HCT116 (cell line): ENCODE measurements at regions not wholly inside any gene's neighbourhood (a gene's known extent, or its start where the extent isn't known, plus 50 kb on each side); places are given as distances from the start of the nearest gene placed in this dataset.

Experiments used
- ATAC-seq: fragments of 200-7000 bp; cut with Tn5 transposase; 2 replicates; pipeline ENCODE4 v1.9.1; 2020; ENCODE audit warnings: mild to moderate bottlenecking, moderate library complexity
- BruUV-seq: library from RNA; stranded (reverse); fragments of 400-500 nt; replicated peaks from 2 replicates; lab custom pipeline; 2021; lab: Mats Ljungman, UMichigan
- CTCF ChIA-PET: fragments of 300-600 bp; sonication (Branson Sonifier 250); formaldehyde crosslinking; loops from one replicate; lab custom pipeline; 2021; ENCODE audit warnings: antibody characterized with exemption; lab: Charles Lee
- POLR2A ChIA-PET: fragments of 300-600, 350-600 bp; sonication (Branson Sonifier 250); formaldehyde crosslinking; loops from one replicate; lab custom pipeline; 2021; ENCODE audit warnings: antibody characterized with exemption; lab: Charles Lee
- RAD21 ChIA-PET, 2 experiments: fragments of 300-600 bp; sonication (Branson Sonifier 250); formaldehyde crosslinking; loops; one replicate each; lab custom pipeline; 2023; ENCODE audit warnings: low total read pairs in 2 of 2; ENCODE audit not compliant: uncharacterized antibody in 2 of 2, unreplicated experiment in 2 of 2, low non-redundant PET in 1 of 2; lab: Charles Lee
- DNase-seq: peaks from one replicate; pipeline ENCODE4 v3.0.0-alpha.2; 2010; ENCODE audit warnings: low read depth, low spot score
- H2AFZ ChIP-seq: fragments of 200-600 bp; shearing (Covaris generic), sonication (generic); 2 replicates; pipeline ENCODE4 v1.6.1; 2017; ENCODE audit warnings: low read depth, mixed run types, mixed read lengths, antibody characterized with exemption, low read length; ENCODE audit not compliant: poor library complexity, severe bottlenecking
- H3K27ac ChIP-seq: 2 replicates; pipeline ENCODE4 v1.5.1; 2012; ENCODE audit warnings: low read depth, low read length
- H3K27me3 ChIP-seq: fragments of 200-600 bp; sonication (generic); 2 replicates; pipeline ENCODE4 v1.6.1; 2016; ENCODE audit warnings: mixed run types, low read length, mixed read lengths; ENCODE audit not compliant: insufficient read depth
- H3K36me3 ChIP-seq, 2 experiments: fragments of 200-500 bp in 1 of 2; fragments of 200-600 bp in 1 of 2; sonication (Bioruptor generic) in 1 of 2; sonication (generic) in 1 of 2; 2 replicates each; pipeline versions ENCODE4 v1.5.1 to v1.6.1; 2014 to 2016; ENCODE audit warnings: low read length in 2 of 2, inconsistent platforms in 1 of 2, mixed read lengths in 1 of 2, mixed run types in 1 of 2; ENCODE audit not compliant: insufficient read depth in 2 of 2, control insufficient read depth in 1 of 2
- H3K4me1 ChIP-seq, 2 experiments: fragments of 200-600 bp in 1 of 2; sonication (generic) in 1 of 2; 2 replicates each; pipeline versions ENCODE4 v1.5.1 to v1.6.1; 2012 to 2017; ENCODE audit warnings: low read length in 2 of 2, inconsistent platforms in 1 of 2, mild to moderate bottlenecking in 1 of 2, mixed read lengths in 1 of 2, mixed run types in 1 of 2, moderate library complexity in 1 of 2; ENCODE audit not compliant: insufficient read depth in 2 of 2, control insufficient read depth in 1 of 2
- H3K4me2 ChIP-seq: fragments of 200-600 bp; sonication (generic); 2 replicates; pipeline ENCODE4 v1.6.1; 2017; ENCODE audit warnings: mixed run types, low read length, mixed read lengths
- H3K4me3 ChIP-seq, 2 experiments: fragments of 200-600 bp in 1 of 2; sonication (generic) in 1 of 2; replicated peaks in 1 of 2; 2 replicates each; pipeline ENCODE4 v1.5.1; 2011 to 2016; ENCODE audit warnings: low read length in 2 of 2, control low read depth in 1 of 2, low read depth in 1 of 2, mild to moderate bottlenecking in 1 of 2, mixed read lengths in 1 of 2, mixed run types in 1 of 2
- H3K79me2 ChIP-seq: fragments of 200-600 bp; sonication (generic); 2 replicates; pipeline ENCODE4 v1.6.1; 2017; ENCODE audit warnings: mild to moderate bottlenecking, mixed run types, low read length, moderate library complexity, mixed read lengths; ENCODE audit not compliant: insufficient read depth
- H3K9ac ChIP-seq: fragments of 200-600 bp; sonication (generic); 2 replicates; pipeline ENCODE4 v1.6.1; 2016; ENCODE audit warnings: low read length, mixed read lengths
- H3K9me2 ChIP-seq: fragments of 200-600 bp; sonication (generic), shearing (Covaris generic); 2 replicates; pipeline ENCODE4 v1.6.1; 2017; ENCODE audit warnings: mixed run types, mild to moderate bottlenecking, moderate library complexity; ENCODE audit not compliant: insufficient read depth
- H3K9me3 ChIP-seq, 2 experiments: fragments of 200-500 bp in 1 of 2; fragments of 200-600 bp in 1 of 2; sonication (Bioruptor generic) in 1 of 2; sonication (generic) in 1 of 2; 2 replicates each; pipeline ENCODE4 v1.6.1; 2014 to 2017; ENCODE audit warnings: low read length in 2 of 2, mixed read lengths in 2 of 2, inconsistent platforms in 1 of 2, low read depth in 1 of 2, mild to moderate bottlenecking in 1 of 2, mixed run types in 1 of 2, moderate library complexity in 1 of 2; ENCODE audit not compliant: control insufficient read depth in 1 of 2, insufficient read depth in 1 of 2
- H4K20me1 ChIP-seq: fragments of 200-600 bp; sonication (generic), shearing (Covaris generic); 2 replicates; pipeline ENCODE4 v1.6.1; 2017; ENCODE audit warnings: mixed run types, mild to moderate bottlenecking, moderate library complexity; ENCODE audit not compliant: insufficient read depth
- CEBPB ChIP-seq: IDR thresholded peaks from 2 replicates; pipeline ENCODE4 v1.6.1; 2012; ENCODE audit warnings: low read depth
- EGR1 ChIP-seq: IDR thresholded peaks from 2 replicates; pipeline ENCODE4 v1.6.1; 2012; ENCODE audit warnings: low read depth
- EZH2 ChIP-seq: fragments of 200-600 bp; sonication (generic); IDR thresholded peaks from 2 replicates; pipeline ENCODE4 v1.6.1; 2017; ENCODE audit warnings: antibody characterized with exemption, mixed run types
- EZH2phosphoT487 ChIP-seq: fragments of 200-600 bp; IDR thresholded peaks from 2 replicates; pipeline ENCODE4 v1.6.1; 2018; ENCODE audit warnings: antibody characterized with exemption, borderline replicate concordance
- FOSL1 ChIP-seq: IDR thresholded peaks from 2 replicates; pipeline ENCODE4 v1.6.1; 2012; ENCODE audit warnings: low read depth
- POLR2AphosphoS5 ChIP-seq: IDR thresholded peaks from 2 replicates; pipeline ENCODE4 v1.6.1; 2011; ENCODE audit warnings: mild to moderate bottlenecking, low read depth, low read length, moderate library complexity
- RAD21 ChIP-seq: IDR thresholded peaks from 2 replicates; pipeline ENCODE4 v1.6.1; 2012; ENCODE audit warnings: low read depth, mild to moderate bottlenecking
- SIN3A ChIP-seq: IDR thresholded peaks from 2 replicates; pipeline ENCODE4 v1.6.1; 2012; ENCODE audit warnings: low read depth
- SP1 ChIP-seq: IDR thresholded peaks from 2 replicates; pipeline ENCODE4 v1.6.1; 2012; ENCODE audit warnings: low read depth
- YY1 ChIP-seq: IDR thresholded peaks from 2 replicates; pipeline ENCODE4 v1.6.1; 2011; ENCODE audit warnings: low read length, low read depth, moderate library complexity, mild to moderate bottlenecking; ENCODE audit not compliant: insufficient replicate concordance; ENCODE audit errors: extremely low read depth
- ZFX ChIP-seq: fragments of 450-650 bp; IDR thresholded peaks from 2 replicates; pipeline ENCODE4 v1.6.1; 2017
- ZNF274 ChIP-seq: fragments of 200-500 bp; sonication (Bioruptor generic); IDR thresholded peaks from 2 replicates; pipeline ENCODE4 v1.6.1; 2014; ENCODE audit warnings: mild to moderate bottlenecking, low read depth, low read length, inconsistent platforms
- intact Hi-C: fragments of 100-400 bp; cut with micrococcal nuclease; formaldehyde crosslinking; loops from 2 replicates; pipeline ENCODE4 v1.10.0; 2022
- TF ChIP-seq, protein P1 (sequence below), 3 experiments: fragments of 200-600 bp in 1 of 3; sonication (generic) in 1 of 3; IDR thresholded peaks in 2 of 3; conservative IDR thresholded peaks in 1 of 3; 2 replicates each; pipeline ENCODE4 v1.5.1; 2012 to 2017; ENCODE audit warnings: low read depth in 2 of 3, low read length in 2 of 3, antibody characterized with exemption in 1 of 3, borderline replicate concordance in 1 of 3, control low read depth in 1 of 3, mild to moderate bottlenecking in 1 of 3, mixed read lengths in 1 of 3, mixed run types in 1 of 3, moderate library complexity in 1 of 3; ENCODE audit not compliant: insufficient read depth in 1 of 3
- TF ChIP-seq, protein P2 (sequence below): IDR thresholded peaks from 2 replicates; pipeline ENCODE4 v1.6.1; 2011; ENCODE audit warnings: mild to moderate bottlenecking, low read length, moderate library complexity; ENCODE audit not compliant: insufficient replicate concordance; ENCODE audit errors: extremely low read depth
- TF ChIP-seq, protein P3 (sequence below): IDR thresholded peaks from 2 replicates; pipeline ENCODE4 v1.6.1; 2012
- TF ChIP-seq, protein P4 (sequence below): IDR thresholded peaks from 2 replicates; pipeline ENCODE4 v1.6.1; 2012; ENCODE audit warnings: low read depth

DNA sequence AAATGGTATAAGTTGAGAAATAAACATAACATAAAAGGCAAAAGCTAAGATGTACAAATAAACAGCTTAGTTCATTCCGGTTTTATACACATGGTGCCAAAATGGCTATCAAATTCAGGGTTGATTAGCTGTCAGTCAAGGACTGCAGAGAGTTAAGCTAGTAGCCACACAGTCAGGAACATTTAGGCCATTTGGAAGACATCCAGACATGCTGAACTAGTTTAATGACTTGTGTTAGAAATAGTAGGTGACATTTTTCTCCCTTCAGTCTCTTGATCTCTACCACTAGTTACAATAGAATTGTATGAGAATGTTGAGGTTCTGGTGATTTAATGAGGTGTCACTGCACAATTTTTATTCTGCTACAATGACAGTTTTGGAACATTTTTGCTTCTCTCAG lies 394.4 kb upstream of the SPHKAP start:
- Histone ChIP-seq H3K27me3 (no peaks in the 10 kb centered on the region), H3K4me2 (no peak overlapping the region), H3K79me2 (no peaks in the 10 kb centered on the region), H3K4me1 (no peaks in the 10 kb centered on the region), H2AFZ (no peak overlapping the region), H4K20me1 (no peaks in the 10 kb centered on the region), H3K9ac (no peak overlapping the region), H3K9me3 (no peaks in the 10 kb centered on the region), H3K4me3 (no peak overlapping the region), H3K36me3 (no peaks in the 10 kb centered on the region), H3K27ac (no peak overlapping the region), H3K9me2 (no peaks in the 10 kb centered on the region)
- TF ChIP-seq, protein P1, sequence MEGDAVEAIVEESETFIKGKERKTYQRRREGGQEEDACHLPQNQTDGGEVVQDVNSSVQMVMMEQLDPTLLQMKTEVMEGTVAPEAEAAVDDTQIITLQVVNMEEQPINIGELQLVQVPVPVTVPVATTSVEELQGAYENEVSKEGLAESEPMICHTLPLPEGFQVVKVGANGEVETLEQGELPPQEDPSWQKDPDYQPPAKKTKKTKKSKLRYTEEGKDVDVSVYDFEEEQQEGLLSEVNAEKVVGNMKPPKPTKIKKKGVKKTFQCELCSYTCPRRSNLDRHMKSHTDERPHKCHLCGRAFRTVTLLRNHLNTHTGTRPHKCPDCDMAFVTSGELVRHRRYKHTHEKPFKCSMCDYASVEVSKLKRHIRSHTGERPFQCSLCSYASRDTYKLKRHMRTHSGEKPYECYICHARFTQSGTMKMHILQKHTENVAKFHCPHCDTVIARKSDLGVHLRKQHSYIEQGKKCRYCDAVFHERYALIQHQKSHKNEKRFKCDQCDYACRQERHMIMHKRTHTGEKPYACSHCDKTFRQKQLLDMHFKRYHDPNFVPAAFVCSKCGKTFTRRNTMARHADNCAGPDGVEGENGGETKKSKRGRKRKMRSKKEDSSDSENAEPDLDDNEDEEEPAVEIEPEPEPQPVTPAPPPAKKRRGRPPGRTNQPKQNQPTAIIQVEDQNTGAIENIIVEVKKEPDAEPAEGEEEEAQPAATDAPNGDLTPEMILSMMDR (IDR thresholded peaks at IDR 0.05 in 2 of 3, conservative IDR thresholded peaks at IDR 0.05 in 1 of 3; ENCODE audit: borderline replicate concordance in 1 of 3, insufficient read depth in 1 of 3, low read depth in 2 of 3, low read length in 2 of 3) = no peak
- TF ChIP-seq FOSL1 (no peak), EZH2phosphoT487 (no peak), ZFX (no peak), POLR2AphosphoS5 (no peak), YY1 (no peak), EGR1 (no peak), EZH2 (no peak), SIN3A (no peak), RAD21 (no peak), SP1 (no peak), CEBPB (no peak), ZNF274 (no peak)
- TF ChIP-seq, protein P2, sequence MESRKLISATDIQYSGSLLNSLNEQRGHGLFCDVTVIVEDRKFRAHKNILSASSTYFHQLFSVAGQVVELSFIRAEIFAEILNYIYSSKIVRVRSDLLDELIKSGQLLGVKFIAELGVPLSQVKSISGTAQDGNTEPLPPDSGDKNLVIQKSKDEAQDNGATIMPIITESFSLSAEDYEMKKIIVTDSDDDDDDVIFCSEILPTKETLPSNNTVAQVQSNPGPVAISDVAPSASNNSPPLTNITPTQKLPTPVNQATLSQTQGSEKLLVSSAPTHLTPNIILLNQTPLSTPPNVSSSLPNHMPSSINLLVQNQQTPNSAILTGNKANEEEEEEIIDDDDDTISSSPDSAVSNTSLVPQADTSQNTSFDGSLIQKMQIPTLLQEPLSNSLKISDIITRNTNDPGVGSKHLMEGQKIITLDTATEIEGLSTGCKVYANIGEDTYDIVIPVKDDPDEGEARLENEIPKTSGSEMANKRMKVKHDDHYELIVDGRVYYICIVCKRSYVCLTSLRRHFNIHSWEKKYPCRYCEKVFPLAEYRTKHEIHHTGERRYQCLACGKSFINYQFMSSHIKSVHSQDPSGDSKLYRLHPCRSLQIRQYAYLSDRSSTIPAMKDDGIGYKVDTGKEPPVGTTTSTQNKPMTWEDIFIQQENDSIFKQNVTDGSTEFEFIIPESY = no peak
- TF ChIP-seq, protein P3, sequence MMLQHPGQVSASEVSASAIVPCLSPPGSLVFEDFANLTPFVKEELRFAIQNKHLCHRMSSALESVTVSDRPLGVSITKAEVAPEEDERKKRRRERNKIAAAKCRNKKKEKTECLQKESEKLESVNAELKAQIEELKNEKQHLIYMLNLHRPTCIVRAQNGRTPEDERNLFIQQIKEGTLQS = no peak
- TF ChIP-seq, protein P4, sequence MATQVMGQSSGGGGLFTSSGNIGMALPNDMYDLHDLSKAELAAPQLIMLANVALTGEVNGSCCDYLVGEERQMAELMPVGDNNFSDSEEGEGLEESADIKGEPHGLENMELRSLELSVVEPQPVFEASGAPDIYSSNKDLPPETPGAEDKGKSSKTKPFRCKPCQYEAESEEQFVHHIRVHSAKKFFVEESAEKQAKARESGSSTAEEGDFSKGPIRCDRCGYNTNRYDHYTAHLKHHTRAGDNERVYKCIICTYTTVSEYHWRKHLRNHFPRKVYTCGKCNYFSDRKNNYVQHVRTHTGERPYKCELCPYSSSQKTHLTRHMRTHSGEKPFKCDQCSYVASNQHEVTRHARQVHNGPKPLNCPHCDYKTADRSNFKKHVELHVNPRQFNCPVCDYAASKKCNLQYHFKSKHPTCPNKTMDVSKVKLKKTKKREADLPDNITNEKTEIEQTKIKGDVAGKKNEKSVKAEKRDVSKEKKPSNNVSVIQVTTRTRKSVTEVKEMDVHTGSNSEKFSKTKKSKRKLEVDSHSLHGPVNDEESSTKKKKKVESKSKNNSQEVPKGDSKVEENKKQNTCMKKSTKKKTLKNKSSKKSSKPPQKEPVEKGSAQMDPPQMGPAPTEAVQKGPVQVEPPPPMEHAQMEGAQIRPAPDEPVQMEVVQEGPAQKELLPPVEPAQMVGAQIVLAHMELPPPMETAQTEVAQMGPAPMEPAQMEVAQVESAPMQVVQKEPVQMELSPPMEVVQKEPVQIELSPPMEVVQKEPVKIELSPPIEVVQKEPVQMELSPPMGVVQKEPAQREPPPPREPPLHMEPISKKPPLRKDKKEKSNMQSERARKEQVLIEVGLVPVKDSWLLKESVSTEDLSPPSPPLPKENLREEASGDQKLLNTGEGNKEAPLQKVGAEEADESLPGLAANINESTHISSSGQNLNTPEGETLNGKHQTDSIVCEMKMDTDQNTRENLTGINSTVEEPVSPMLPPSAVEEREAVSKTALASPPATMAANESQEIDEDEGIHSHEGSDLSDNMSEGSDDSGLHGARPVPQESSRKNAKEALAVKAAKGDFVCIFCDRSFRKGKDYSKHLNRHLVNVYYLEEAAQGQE = no peak
- no TSS peak for BruUV-seq
- ATAC-seq (no peak), DNase-seq (no peak)
- RAD21 ChIA-PET = no interaction called here
- CTCF ChIA-PET = no interaction called here
- intact Hi-C loops = no loop called here
- POLR2A ChIA-PET = no interaction called here
